HG02571 (cell line): ENCODE measurements at regions not wholly inside any gene's neighbourhood (a gene's known extent, or its start where the extent isn't known, plus 50 kb on each side); places are given as distances from the start of the nearest gene placed in this dataset.

Experiments used
- ATAC-seq: cut with Tn5 transposase; IDR thresholded peaks from one replicate; pipeline ENCODE4 v1.9.1; 2021; ENCODE audit warnings: mild to moderate bottlenecking, moderate library complexity; ENCODE audit not compliant: unreplicated experiment

DNA sequence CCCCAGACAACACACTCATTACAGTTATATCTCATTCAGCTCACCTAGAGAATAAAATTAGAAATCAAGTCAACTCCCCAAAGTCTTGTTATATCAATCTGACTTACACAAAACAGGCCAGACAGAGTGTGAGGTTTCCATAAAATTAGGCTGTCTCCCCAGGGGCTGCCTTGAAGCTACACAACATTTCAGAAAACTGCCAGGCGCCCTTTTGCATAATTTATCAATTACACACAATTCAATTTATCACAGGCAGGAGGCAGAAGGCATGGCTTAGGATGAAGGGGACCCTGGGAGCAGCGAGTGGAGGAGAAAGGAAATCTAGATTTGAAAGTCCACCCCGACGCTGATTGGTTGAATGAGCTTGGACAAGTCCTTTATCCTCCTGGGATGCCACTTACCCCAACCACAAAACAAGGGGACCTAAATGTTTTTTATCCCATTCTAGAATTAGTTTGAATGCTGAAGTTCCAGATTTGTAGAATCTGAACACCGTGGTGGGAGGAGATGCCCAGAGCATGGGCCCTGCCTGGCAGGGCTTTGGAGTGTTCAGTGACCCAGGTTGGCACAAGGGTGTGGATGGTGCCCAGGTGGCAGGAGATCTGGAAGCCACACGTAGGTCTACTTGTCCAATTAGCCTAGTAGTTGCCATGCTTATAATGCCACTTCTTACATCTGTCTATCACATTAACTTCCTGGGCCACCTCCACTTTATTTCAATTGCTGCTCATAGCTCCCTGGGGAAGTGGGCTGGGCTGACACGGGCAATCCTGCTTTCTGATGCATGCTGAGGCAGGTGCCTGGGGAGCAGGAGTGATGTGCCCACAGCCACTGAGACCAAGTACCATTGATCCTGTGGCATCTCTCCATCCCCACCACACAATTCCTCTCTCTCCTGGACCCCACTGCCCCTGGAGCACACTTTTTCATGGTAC is 119.8 kb upstream of the TLE3 start:
- ATAC-seq: no peak

DNA sequence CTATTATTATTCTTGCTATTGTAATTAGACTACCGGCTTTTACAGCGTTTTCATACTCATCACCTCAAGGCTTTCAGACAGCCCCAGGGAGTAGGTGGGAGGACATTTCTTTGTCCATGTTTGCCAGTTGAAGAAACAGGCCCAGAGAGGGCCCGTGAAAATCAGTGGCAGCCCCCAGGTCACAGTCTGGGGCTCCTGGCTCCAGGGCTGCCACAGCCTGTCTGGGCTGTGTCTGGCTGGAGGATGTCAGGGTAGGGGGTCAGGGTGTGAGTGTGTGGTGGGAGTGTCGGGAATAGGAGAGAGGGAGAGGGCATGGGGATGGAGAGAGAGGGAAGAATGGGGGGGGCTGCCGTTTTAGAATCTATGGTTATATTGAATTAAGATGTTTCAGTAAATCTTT is 118.2 kb upstream of the TLE3 start:
- no peak for ATAC-seq

DNA sequence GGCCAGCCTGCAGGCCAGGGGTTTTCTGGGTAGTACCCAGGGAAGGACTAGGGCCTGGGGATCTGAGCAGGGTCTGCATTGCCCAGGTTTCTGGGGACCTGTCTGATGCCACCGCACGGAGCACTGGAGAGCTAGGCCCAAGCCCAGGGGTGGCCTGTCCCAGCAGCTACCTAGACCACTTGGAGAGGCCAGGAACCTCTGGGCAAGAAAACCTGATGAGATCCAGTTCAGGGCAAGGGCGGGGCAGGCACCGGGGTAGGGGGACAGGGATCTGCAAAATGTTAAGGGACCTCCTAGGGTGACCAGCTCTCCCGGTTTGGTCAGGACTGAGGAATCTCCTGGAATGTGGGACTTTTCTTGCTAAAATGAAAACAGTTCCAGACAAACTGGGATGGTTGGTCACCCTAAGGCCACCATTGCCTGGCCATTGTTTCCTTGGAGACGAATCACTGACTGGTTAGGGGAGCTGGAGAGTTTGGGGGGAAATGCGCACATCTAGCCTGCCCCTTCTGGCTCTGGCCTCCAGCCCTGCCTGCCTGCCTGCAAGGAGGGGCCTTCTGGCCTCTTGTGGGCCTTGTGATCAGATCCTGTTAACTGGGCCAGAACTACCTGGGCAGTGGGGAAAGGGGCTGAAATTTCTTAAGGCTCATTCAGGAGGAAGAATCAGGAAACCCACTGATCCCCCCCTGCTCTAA is 117.4 kb upstream of the TLE3 start:
- ATAC-seq: no peak

DNA sequence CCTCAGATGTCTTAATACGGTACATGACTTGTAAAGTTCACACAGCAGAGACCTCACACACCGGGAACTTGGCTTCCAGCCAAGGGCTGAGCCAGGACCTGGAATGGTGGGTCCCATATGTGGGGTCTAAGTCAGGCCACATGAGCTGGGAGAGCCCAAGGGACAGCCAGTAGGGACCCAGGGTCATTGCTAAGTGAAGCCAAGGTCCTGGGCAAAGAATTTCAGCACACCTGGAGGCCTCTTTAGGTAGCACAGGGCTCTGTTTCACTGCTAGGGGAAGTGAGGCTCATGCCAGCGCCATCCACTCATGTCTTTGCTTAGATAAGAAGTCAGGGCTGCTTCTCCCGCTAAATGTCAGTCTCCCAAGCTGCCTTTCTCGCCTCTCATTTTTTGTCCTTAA is 116.6 kb upstream of the TLE3 start:
- no peak for ATAC-seq

DNA sequence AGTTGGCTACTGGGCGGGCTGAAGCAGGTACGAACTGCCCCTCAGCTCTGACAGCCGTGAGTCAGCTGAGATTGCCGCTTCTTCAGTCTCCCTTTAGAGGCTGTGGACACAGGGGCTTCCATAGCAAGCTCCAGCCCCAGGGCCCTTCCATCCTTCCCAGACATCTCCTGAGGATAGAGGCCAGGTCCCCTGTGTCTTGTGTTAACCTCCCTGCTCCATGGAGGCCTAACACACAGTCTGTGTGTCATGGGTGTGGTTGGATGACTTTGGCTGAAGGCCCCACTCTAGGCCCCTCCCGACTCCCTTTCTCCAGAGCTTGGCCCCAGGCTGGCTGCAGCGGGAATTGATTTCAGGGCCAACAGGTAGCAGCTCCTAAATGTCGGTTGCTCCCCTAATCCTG is 116.1 kb upstream of the TLE3 start:
- no peak for ATAC-seq

DNA sequence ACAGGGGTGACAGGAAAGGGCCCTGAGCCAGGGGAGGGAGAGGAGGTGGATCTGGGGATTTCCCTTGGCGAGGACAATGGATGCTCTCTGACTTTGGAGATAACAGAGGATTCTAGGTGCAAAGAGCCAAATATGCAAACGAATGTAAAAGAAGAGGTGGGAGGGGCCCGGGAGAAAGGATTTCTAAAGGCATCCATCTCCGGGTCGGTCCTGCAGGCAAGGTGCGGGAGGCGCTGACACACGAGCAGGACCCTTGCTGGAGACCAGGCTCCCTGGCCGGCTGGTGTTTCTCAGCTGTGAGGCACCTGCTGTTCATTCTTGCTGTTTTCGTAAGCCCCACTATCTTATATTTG is 115.2 kb upstream of the TLE3 start:
- no peak for ATAC-seq

DNA sequence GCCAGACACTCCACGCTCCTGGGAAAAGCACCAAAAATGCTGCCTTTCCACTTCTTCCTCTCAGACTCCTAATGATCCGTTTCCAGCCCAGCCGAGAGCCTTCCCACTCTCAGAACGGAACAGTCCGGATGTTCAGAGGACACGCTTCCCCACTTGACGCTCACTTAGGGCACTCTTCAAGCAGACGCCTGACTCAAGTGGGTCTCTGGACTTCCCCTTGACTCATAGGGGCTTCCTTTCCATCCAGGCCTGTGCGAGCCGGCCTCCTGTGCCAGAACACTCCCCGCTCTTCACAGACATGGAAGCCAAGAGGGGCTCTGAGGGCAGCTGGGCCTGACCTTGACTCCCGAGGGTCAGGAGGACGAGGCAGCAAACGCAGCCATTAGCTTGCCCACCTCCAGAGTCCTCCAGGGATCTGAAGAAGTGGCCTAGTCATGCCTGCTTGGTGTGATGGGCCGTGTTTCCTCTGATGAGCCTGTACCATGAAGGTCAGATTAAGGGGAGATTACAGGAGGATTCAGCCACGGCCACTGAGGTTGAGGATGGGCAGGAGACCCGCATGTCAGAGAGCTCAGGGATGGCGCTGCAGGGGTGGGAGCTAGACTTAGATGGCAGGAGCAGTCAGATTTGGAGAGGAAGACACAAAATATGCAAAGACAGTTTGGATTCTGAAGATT is 114.7 kb upstream of the TLE3 start:
- no peak for ATAC-seq

DNA sequence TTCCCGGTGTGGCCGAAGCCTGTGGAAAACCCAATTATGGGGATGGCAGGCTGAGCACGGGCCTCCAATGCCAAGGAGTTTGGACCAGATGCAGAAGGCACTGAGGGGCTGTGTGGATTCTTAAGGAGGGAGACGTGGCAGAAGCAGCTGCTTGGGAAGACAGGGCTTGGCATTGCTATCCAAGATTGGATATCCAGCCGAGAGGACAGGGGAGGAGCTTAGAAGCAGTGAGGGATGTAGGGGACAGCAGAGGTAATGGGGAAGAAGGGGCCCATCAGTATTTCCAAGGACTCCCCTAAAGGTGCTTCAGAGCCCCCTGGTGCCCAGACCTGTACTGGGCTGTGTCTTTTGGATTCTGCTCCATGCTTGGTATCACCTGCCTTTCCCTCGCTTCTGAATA is 112.8 kb upstream of the TLE3 start:
- ATAC-seq: no peak

DNA sequence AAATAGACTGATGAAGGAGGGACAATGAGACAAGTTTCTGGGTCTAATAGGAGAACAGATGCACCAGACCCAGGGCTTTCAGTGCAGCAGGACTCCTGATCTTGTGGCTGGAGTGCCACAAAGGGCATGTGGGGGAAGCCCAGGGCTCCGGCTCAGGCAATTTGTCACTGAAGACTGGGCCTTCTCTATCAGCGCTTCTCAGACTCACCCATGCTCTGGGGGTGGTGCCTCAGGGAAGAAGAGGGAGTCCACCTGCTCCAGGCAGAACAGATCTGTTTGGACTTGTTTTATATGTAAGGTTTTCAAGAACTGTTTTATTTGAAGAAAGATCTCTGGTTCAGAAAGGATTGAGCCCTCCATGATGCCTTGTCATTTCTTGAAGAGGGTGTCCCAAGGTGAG is 112.4 kb upstream of the TLE3 start:
- no peak for ATAC-seq

DNA sequence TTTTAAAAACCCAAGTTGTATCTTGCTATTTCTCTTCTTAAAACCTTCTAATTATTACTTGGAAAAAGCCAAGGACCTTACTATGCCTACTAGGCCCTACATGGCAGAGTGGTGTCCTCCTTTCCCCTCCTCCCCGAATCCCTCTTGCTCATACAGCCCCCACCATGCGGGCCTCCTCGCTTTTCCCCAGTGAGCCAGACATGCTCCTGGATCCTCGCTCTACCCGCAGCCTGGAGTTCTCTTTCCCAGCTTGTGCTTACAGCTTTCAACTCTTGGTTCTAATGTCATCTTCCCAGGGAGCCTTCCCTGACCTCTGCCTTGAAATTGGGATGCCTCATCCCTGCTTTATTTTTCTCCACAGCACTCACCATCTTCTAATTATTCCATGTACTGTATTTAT is 111.8 kb upstream of the TLE3 start:
- ATAC-seq: no peak

DNA sequence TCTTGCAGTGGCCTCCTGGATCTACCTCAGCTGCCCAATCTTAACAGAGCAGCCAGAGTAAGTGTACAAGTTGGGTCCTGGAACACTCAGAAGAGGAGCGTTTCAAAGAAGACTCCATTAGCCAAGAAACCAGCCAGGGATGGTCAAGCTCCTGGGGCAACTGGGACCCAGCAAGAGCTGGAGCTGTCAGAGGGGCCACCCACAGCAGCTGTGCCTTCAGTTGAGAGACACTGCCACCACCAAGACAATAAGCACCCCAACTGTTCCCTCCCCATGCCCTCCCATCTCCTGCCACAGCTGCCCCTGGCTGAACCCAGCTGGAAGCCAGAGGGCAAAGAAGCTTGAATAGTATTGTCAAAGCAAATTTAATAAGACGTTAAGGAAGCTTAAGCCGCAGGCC is 110.6 kb upstream of the TLE3 start:
- ATAC-seq: no peak

DNA sequence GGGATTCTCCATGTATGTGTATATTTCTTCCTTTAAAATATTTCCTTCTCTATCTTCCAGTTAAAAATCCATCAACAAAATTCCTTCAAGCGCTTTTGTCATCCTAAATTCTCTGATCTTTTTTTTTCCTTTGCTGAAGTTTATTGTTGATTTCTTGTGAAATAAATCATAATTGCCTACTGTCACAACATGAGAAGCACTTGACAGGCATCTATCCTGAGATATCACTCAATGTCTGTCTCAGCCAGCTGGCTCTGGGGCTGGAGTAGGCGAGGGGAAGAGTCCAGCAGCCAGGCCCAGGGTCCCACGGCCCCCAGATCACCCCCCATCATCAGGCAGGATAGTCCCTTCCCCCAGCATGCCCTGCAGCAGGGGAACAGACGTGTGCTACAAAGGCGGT is 109.0 kb upstream of the TLE3 start:
- no peak for ATAC-seq

DNA sequence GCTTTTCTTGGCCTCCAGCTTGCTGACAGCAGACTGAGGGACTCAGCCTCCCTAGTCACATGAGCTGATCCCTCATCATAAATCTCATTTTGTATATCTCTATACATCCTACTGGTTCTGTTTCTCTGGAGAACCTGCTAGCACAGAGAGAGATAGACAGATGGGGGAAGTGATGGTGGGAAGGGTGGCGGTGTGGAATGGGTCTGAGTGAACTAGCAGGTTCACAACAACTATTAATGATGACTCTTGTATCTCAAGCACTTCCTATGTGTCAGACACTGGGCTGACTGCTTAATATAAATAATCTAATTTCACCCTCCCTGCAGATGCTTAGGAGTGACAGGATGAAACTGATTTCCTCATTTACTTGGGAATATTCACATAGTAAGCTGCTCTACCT is 106.9 kb upstream of the TLE3 start:
- ATAC-seq: no peak

DNA sequence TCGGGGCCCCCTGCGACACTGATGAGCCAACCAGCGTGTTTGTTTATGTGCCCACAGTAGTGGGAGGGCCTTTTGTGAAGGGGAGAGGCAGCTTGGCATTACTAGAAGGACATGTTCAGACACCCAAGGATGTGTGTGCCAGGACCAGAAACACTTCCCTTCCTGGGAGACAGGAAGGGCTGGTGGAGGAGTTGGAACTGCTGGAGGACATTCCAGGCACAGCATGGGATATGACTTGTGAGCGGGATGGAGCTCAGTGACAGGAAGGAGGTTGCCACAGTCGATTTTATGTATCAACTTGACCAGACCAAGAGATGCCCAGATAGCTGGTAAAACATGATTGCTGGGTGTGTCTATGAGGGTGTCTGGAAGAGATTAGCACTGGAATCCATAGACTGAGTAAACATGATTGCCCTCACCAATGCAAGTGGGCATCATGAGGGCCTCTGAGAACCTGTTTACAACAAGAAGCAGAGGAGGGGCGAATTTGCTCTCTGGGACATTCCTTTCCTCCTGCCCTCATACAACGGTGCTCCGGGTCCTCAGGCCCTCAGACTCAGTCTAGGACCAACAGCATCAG is 106.4 kb upstream of the TLE3 start:
- ATAC-seq: no peak

DNA sequence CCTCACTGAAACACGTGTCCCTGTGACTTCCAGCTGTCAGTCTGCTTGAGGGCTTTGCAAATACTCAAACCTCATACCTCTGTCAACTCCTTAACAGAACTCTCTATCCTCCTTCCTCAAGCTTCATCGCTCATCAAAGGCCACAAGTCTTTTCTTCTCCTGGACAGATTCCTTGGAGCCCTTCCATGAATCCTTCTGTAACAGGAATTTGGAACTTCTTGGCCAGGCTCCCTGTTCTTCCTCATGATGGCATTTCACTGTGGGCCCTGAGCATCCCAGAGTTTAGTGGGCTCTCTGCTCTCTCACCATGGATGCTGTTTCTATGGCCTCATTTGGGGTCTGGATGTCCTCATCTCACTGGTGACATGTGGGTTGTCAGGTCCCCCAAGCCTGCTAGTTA is 105.0 kb upstream of the TLE3 start:
- ATAC-seq: no peak

DNA sequence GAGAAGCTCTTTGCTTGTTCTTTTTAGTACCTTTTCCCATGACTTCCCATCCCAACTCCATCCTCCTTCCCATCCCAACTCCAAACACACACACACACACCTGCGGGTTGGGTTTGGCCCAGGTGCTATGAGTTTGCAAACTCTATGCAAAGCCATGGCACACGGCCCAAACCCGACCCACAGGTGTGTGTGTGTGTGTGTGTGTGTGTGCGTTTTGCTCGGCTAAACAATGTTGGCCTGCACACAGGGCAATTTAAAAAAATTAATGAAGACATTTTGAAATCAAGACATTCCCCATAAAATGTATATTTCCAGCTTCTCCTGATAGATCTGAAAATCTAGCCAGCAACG is 103.7 kb upstream of the TLE3 start:
- no peak for ATAC-seq

DNA sequence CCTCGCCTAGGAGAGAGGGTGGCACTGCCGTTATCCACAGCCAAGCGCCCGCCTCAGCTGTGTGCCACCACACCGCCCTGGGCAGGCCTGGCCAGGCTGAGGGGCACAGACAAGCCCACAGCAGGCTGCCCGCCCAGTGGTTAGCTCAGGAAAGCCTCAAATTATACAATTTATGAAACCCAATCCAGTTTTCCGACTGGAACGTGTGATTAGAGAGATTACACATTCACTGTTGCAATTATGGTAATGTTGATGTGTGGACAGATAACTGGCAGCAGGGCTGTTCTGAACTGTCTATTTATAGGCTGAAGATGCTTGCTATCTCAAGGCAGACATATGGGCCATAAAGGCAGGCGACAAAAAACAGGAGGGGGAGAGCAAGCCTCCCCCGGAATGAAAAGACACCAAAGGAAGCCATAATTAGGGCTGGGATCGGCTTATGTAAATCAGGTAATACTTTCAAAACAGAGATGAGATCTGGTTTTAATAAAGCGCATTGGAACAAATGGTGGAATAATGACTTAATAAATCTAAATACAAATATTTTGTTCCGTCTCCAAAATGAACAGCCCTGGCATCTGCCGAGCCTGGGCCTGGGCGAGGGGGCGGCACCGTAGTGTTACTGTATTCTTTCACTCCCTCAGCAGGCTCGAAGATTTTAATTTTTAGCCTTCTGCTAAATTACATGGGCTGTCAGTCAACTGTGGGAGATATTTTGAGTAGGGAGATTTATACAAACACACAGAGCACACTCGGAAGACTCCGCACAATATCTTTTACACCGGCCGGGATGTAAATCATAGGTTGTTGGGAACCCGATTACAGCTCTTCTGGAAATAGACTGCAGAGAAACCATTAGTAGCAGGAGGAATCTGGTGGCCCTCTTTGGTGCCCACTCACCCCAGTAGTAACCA is 103.1 kb upstream of the TLE3 start:
- no peak for ATAC-seq

DNA sequence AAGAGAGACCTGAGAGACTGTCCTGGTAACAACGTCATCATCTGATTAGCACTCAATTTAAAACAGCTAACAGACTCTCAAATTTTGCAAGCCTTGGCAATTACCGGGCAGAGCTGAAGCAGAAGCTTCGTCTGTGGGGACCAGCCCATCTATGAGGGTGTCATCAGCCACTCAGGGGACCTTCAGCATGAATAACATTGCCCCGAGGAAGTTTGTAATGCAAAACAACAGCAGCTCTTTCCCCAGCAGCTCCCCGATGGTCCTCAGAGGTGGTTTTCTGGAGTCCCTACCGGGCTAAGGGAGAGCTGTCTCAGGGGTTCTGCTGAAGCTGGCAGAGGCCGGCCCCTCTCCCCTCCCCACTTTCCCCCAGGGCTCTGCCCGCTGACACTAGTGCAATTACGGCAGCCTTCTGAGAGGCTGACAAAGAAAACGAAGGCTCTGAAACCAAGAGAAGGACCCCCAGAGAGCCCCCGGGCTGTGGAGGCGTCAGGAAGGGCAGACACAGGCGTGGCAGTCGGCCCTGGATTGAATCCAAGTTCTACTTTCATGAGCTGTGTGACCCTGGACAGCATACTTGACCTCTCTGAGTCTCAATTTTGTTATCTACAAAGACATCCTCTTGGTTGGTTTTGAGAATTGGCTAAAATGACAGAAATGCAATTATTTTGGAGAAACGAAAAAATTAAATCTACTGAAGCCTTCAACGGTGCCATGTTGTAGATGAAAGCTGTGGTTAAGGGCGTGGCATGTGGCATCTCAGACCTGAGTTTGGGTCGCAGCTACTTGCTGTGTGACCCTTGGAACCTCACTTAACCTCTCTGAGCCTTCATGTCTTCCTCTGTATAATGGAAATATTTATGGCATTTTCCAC is 102.1 kb upstream of the TLE3 start:
- no peak for ATAC-seq

DNA sequence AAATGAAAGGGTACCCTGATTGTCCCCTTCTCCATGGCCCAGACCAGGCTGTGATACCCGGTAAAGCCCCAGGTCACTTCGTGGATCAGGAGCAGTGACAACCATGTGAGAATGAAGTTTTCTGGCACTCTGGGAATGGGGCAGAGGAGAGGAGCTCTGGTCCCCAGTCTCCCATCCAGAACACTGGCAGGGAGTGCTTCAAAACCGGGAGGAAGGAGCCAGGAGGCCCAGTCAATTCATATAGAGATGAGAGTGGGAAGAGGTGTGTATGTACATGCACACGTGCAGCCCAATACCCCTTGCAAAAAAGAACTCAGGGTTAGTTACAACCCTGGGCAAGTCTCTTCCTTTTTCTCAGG is 101.4 kb upstream of the TLE3 start:
- ATAC-seq: no peak
